ENCODE measurements at regions not wholly inside any gene's neighbourhood (a gene's known extent, or its start where the extent isn't known, plus 50 kb on each side); places are given as distances from the start of the nearest gene placed in this dataset.

GRCh38 chr13:89468081-89468480 lies 1796.9 kb downstream of the SLITRK5 start:
- TF ChIP-seq POLR2A (IDR thresholded peaks at IDR 0.05; ENCODE audit: low read length): no peak
- TF ChIP-seq GATA1 (IDR thresholded peaks at IDR 0.05; ENCODE audit: low read depth, low read length): no peak

All from erythroblast (primary cell).